Activated T-cell treated with anti-CD3 and anti-CD28 coated beads, Interleukin-2, amount 50 U/mL, for 4 hours (primary cell): ENCODE measurements at regions not wholly inside any gene's neighbourhood (a gene's known extent, or its start where the extent isn't known, plus 50 kb on each side); places are given as distances from the start of the nearest gene placed in this dataset.
"Not testable (repeated sequence)": the region's sequence is repeated elsewhere in the genome, so short reads cannot be mapped to it uniquely, and the experiment has no call there.

Experiments
- ATAC-seq, 2 donors: fragments of 200-7000 bp; cut with Tn5 transposase; one replicate each; pipeline ENCODE4 v1.10.0; 2021
- DNase-seq: peaks from one replicate; pipeline ENCODE4 v3.0.0-alpha.2; 2020
- H3K27me3 Mint-ChIP-seq: one replicate; pipeline ENCODE4 v1.8.0; 2021; ENCODE audit warnings: low read depth, mixed read lengths
- H3K36me3 Mint-ChIP-seq: one replicate; pipeline ENCODE4 v1.8.0; 2022; ENCODE audit warnings: mixed read lengths; ENCODE audit not compliant: insufficient read depth
- H3K4me1 Mint-ChIP-seq: one replicate; pipeline ENCODE4 v1.8.0; 2021; ENCODE audit warnings: low read depth, mixed read lengths
- H3K4me3 Mint-ChIP-seq: one replicate; pipeline ENCODE4 v1.8.0; 2021; ENCODE audit warnings: mild to moderate bottlenecking, moderate library complexity, mixed read lengths
- H3K9me3 Mint-ChIP-seq: one replicate; pipeline ENCODE4 v1.8.0; 2021; ENCODE audit warnings: mixed read lengths

GRCh38 chr21:9757572-9757971 lies 763.8 kb upstream of the TPTE start:
- H3K4me3 Mint-ChIP-seq, H3K36me3 Mint-ChIP-seq, DNase-seq, ATAC-seq, H3K4me1 Mint-ChIP-seq, H3K27me3 Mint-ChIP-seq, H3K9me3 Mint-ChIP-seq: not testable (repeated sequence)

- Mint-ChIP-seq H3K27me3 (no peaks in the 10 kb centered on the region), H3K4me3 (no peak overlapping the region), H3K9me3 (peaks cover 6% of the 10 kb centered on the region), H3K4me1 (no peaks in the 10 kb centered on the region), H3K36me3 (no peaks in the 10 kb centered on the region)
- DNase-seq, result no peak
- ATAC-seq, result no peak
Measured at GRCh38 chr21:9758141-9758540, 763.2 kb upstream of the TPTE start.

GRCh38 chr21:9758888-9759287 lies 762.5 kb upstream of the TPTE start:
- H3K4me3 Mint-ChIP-seq, result no peak overlapping the region
- no peaks in the 10 kb centered on the region for H3K36me3 Mint-ChIP-seq
- H3K4me1 Mint-ChIP-seq, result no peaks in the 10 kb centered on the region
- H3K9me3 Mint-ChIP-seq, result peaks cover 6% of the 10 kb centered on the region
- H3K27me3 Mint-ChIP-seq, result no peaks in the 10 kb centered on the region
- ATAC-seq (no peak), DNase-seq (no peak)

GRCh38 chr21:9759972-9760371 lies 761.4 kb upstream of the TPTE start:
- Mint-ChIP-seq H3K4me1 (no peaks in the 10 kb centered on the region), H3K36me3 (no peaks in the 10 kb centered on the region), H3K4me3 (no peak overlapping the region), H3K9me3 (peaks cover 4% of the 10 kb centered on the region), H3K27me3 (no peaks in the 10 kb centered on the region)
- ATAC-seq, result no peak
- no peak for DNase-seq

GRCh38 chr21:9760398-9761074 lies 760.8 kb upstream of the TPTE start:
- peaks cover 4% of the 10 kb centered on the region for H3K9me3 Mint-ChIP-seq
- no peak for ATAC-seq

GRCh38 chr21:9763306-9763705 lies 758.1 kb upstream of the TPTE start:
- H3K4me3 Mint-ChIP-seq, result no peak overlapping the region
- DNase-seq (no peak), ATAC-seq (no peak)
- no peaks in the 10 kb centered on the region for H3K4me1 Mint-ChIP-seq
- no peaks in the 10 kb centered on the region for H3K27me3 Mint-ChIP-seq
- no peaks in the 10 kb centered on the region for H3K36me3 Mint-ChIP-seq
- no peaks in the 10 kb centered on the region for H3K9me3 Mint-ChIP-seq

More at GRCh38 chr21:9760398-9761074, 760.8 kb upstream of the TPTE start:
- H3K36me3 Mint-ChIP-seq, result no peaks in the 10 kb centered on the region
- no peak for DNase-seq
- H3K4me3 Mint-ChIP-seq, result no peak overlapping the region
- H3K4me1 Mint-ChIP-seq, result no peaks in the 10 kb centered on the region
- no peaks in the 10 kb centered on the region for H3K27me3 Mint-ChIP-seq

- no peaks in the 10 kb centered on the region for H3K36me3 Mint-ChIP-seq
- no peaks in the 10 kb centered on the region for H3K9me3 Mint-ChIP-seq
- ATAC-seq (no peak), DNase-seq (no peak)
- no peak overlapping the region for H3K4me3 Mint-ChIP-seq
- H3K27me3 Mint-ChIP-seq, result no peaks in the 10 kb centered on the region
- H3K4me1 Mint-ChIP-seq, result no peaks in the 10 kb centered on the region
Measured at GRCh38 chr21:9763807-9764206, 757.6 kb upstream of the TPTE start.

GRCh38 chr21:9764294-9764693 lies 757.1 kb upstream of the TPTE start:
- not testable (repeated sequence) for H3K4me1 Mint-ChIP-seq, H3K4me3 Mint-ChIP-seq, DNase-seq, H3K27me3 Mint-ChIP-seq, ATAC-seq, H3K9me3 Mint-ChIP-seq, H3K36me3 Mint-ChIP-seq

GRCh38 chr21:9765538-9765937 lies 755.8 kb upstream of the TPTE start:
- not testable (repeated sequence) for ATAC-seq, H3K4me3 Mint-ChIP-seq, DNase-seq

GRCh38 chr21:9766890-9767591 lies 754.3 kb upstream of the TPTE start:
- not testable (repeated sequence) for DNase-seq, H3K36me3 Mint-ChIP-seq, H3K4me3 Mint-ChIP-seq, H3K9me3 Mint-ChIP-seq, H3K4me1 Mint-ChIP-seq, H3K27me3 Mint-ChIP-seq, ATAC-seq

More at GRCh38 chr21:9765538-9765937, 755.8 kb upstream of the TPTE start:
- H3K4me1 Mint-ChIP-seq, H3K9me3 Mint-ChIP-seq, H3K27me3 Mint-ChIP-seq, H3K36me3 Mint-ChIP-seq: not testable (repeated sequence)

- Mint-ChIP-seq H3K36me3 (no peaks in the 10 kb centered on the region), H3K4me3 (no peak overlapping the region), H3K4me1 (no peaks in the 10 kb centered on the region), H3K9me3 (no peaks in the 10 kb centered on the region), H3K27me3 (no peaks in the 10 kb centered on the region)
- DNase-seq, result no peak
- ATAC-seq, result peak; percentile 21 to 23
Measured at GRCh38 chr21:9767592-9768375, 753.6 kb upstream of the TPTE start.

GRCh38 chr21:9768376-9769130 lies 752.8 kb upstream of the TPTE start:
- not testable (repeated sequence) for H3K4me1 Mint-ChIP-seq, H3K27me3 Mint-ChIP-seq, H3K4me3 Mint-ChIP-seq, ATAC-seq, H3K9me3 Mint-ChIP-seq, H3K36me3 Mint-ChIP-seq, DNase-seq

- not testable (repeated sequence) for DNase-seq, H3K36me3 Mint-ChIP-seq, H3K9me3 Mint-ChIP-seq, H3K27me3 Mint-ChIP-seq, ATAC-seq, H3K4me1 Mint-ChIP-seq, H3K4me3 Mint-ChIP-seq
Measured at GRCh38 chr21:9769131-9769498, 752.3 kb upstream of the TPTE start.
